PC-9 (cell line): ENCODE measurements at regions not wholly inside any gene's neighbourhood (a gene's known extent, or its start where the extent isn't known, plus 50 kb on each side); places are given as distances from the start of the nearest gene placed in this dataset.

ENCODE experiments used
- BruUV-seq: library from RNA; stranded (reverse); fragments of 400-500 nt; replicated peaks from 2 replicates; lab custom pipeline; 2021; lab: Mats Ljungman, UMichigan
- CTCF ChIA-PET: fragments of 300-600 bp; sonication (Branson Sonifier 250); formaldehyde crosslinking; loops from one replicate; lab custom pipeline; 2022; ENCODE audit warnings: antibody characterized with exemption; lab: Charles Lee
- POLR2A ChIA-PET: fragments of 300-600 bp; sonication (Branson Sonifier 250); formaldehyde crosslinking; loops from one replicate; lab custom pipeline; 2022; ENCODE audit warnings: antibody characterized with exemption; ENCODE audit not compliant: unreplicated experiment; lab: Charles Lee
- DNase-seq, 2 experiments: peaks; one replicate each; pipeline versions ENCODE4 v3.0.0 to v3.0.0-alpha.2; 2015 to 2022; ENCODE audit warnings: mixed read lengths in 1 of 2
- H2AFZ ChIP-seq: fragments of 200-600 bp; sonication (generic); 2 replicates; pipeline ENCODE4 v1.8.1; 2017; ENCODE audit warnings: antibody characterized with exemption
- H3F3A ChIP-seq: fragments of 200-600 bp; sonication (generic); 2 replicates; pipeline ENCODE4 v1.8.1; 2017; ENCODE audit warnings: antibody characterized with exemption, mild to moderate bottlenecking, low read depth; ENCODE audit not compliant: insufficient read depth
- H3K27ac ChIP-seq: fragments of 200-600 bp; sonication (generic); 2 replicates; pipeline ENCODE4 v1.6.1; 2016; ENCODE audit warnings: mixed run types
- H3K27me3 ChIP-seq: fragments of 200-600 bp; sonication (generic); 2 replicates; pipeline ENCODE4 v1.6.1; 2016; ENCODE audit warnings: low read depth, mixed run types; ENCODE audit not compliant: insufficient read depth
- H3K36me3 ChIP-seq: fragments of 200-600 bp; sonication (generic); 2 replicates; pipeline ENCODE4 v1.6.1; 2016; ENCODE audit warnings: low read depth, mixed run types
- H3K4me1 ChIP-seq: fragments of 200-600 bp; sonication (generic); replicated peaks from 2 replicates; pipeline ENCODE4 v1.6.1; 2016; ENCODE audit warnings: mixed run types; ENCODE audit not compliant: insufficient read depth
- H3K4me2 ChIP-seq: fragments of 200-600 bp; sonication (generic); 2 replicates; pipeline ENCODE4 v1.6.1; 2017; ENCODE audit warnings: mixed run types
- H3K4me3 ChIP-seq: fragments of 200-600 bp; sonication (generic); 2 replicates; pipeline ENCODE4 v1.6.1; 2016; ENCODE audit warnings: mixed run types
- H3K79me2 ChIP-seq: fragments of 200-600 bp; sonication (generic); 2 replicates; pipeline ENCODE4 v1.6.1; 2017; ENCODE audit warnings: low read depth, mixed run types
- H3K9me2 ChIP-seq: fragments of 200-600 bp; sonication (generic); 2 replicates; pipeline ENCODE4 v1.8.1; 2017; ENCODE audit warnings: mild to moderate bottlenecking; ENCODE audit not compliant: insufficient read depth
- H3K9me3 ChIP-seq: fragments of 200-600 bp; sonication (generic); 2 replicates; pipeline ENCODE4 v1.8.1; 2016; ENCODE audit warnings: low read depth; ENCODE audit not compliant: insufficient read depth
- H4K20me1 ChIP-seq: fragments of 200-600 bp; sonication (generic); 2 replicates; pipeline ENCODE4 v1.8.1; 2017; ENCODE audit not compliant: insufficient read depth
- CTCF ChIP-seq: fragments of 200-600 bp; sonication (generic); conservative IDR thresholded peaks from 2 replicates; pipeline ENCODE4 v1.6.1; 2017; ENCODE audit warnings: mixed run types, antibody characterized with exemption, mild to moderate bottlenecking, moderate library complexity
- EZH2 ChIP-seq: fragments of 200-600 bp; sonication (generic); IDR thresholded peaks from 2 replicates; pipeline ENCODE4 v1.8.0; 2017; ENCODE audit warnings: antibody characterized with exemption, low read depth
- intact Hi-C: fragments of 100-400 bp; cut with micrococcal nuclease; formaldehyde crosslinking; loops from one replicate; pipeline ENCODE4 v1.10.0; 2022; ENCODE audit not compliant: unreplicated experiment

GRCh38 chr7:15863951-15864625 lies 177.6 kb upstream of the MEOX2 start:
- DNase-seq = no peak
- no peaks in the 10 kb centered on the region for H3K36me3 ChIP-seq
- no peaks in the 10 kb centered on the region for H4K20me1 ChIP-seq
- intact Hi-C loops = no loop called here
- H3K27ac ChIP-seq = no peak overlapping the region
- ChIA-PET POLR2A (no interaction called here), CTCF (no interaction called here)
- no peaks in the 10 kb centered on the region for H3K9me3 ChIP-seq
- BruUV-seq = no TSS peak
- H3F3A ChIP-seq = no peaks in the 10 kb centered on the region
- no peaks in the 10 kb centered on the region for H3K4me1 ChIP-seq
- H3K9me2 ChIP-seq = no peaks in the 10 kb centered on the region; the same call in 1 of the 2 replicates
- H3K4me3 ChIP-seq = no peak overlapping the region
- no peak for TF ChIP-seq CTCF
- no peak for TF ChIP-seq EZH2
- no peaks in the 10 kb centered on the region for H3K27me3 ChIP-seq
- no peaks in the 10 kb centered on the region for H3K79me2 ChIP-seq
- H2AFZ ChIP-seq = no peak overlapping the region
- H3K4me2 ChIP-seq = no peak overlapping the region

DNA sequence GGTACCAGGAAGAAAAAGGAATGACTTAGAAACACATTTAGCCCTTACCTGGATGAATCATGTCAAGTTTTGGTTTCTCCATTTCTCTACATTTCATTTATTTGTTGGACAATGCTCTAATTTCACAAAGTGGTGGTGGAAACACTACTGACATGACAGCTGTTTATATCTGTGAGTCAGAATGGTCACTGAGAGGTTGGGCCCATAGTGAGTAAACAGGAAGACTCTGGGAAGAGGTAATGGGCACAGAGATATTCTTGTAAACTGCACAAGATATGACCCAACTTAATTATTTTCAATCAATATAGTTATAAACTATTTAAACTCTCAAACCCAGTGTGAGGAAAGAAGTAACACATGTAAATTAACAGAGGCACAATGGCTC lies 176.3 kb upstream of the MEOX2 start:
- no peaks in the 10 kb centered on the region for H3K36me3 ChIP-seq
- TF ChIP-seq CTCF (no peak), EZH2 (no peak)
- H3K9me3 ChIP-seq = no peaks in the 10 kb centered on the region
- no TSS peak for BruUV-seq
- no peak for DNase-seq
- H3K4me1 ChIP-seq = no peaks in the 10 kb centered on the region
- H3F3A ChIP-seq = no peaks in the 10 kb centered on the region
- no peaks in the 10 kb centered on the region for H4K20me1 ChIP-seq
- no peak overlapping the region for H3K27ac ChIP-seq
- H3K4me3 ChIP-seq = no peak overlapping the region
- intact Hi-C loops = no loop called here
- ChIA-PET POLR2A (no interaction called here), CTCF (no interaction called here)
- H3K9me2 ChIP-seq = no peaks in the 10 kb centered on the region; the same call in 1 of the 2 replicates
- no peak overlapping the region for H3K4me2 ChIP-seq
- no peak overlapping the region for H2AFZ ChIP-seq
- no peaks in the 10 kb centered on the region for H3K79me2 ChIP-seq
- H3K27me3 ChIP-seq = no peaks in the 10 kb centered on the region

- CTCF ChIA-PET = no interaction called here
- BruUV-seq = no TSS peak
- H3K27me3 ChIP-seq = no peaks in the 10 kb centered on the region
- no peaks in the 10 kb centered on the region for H3K36me3 ChIP-seq
- DNase-seq = no peak
- H4K20me1 ChIP-seq = no peaks in the 10 kb centered on the region
- H3K4me2 ChIP-seq = no peak overlapping the region
- intact Hi-C loops = no loop called here
- H3K4me1 ChIP-seq = no peaks in the 10 kb centered on the region
- TF ChIP-seq CTCF (no peak), EZH2 (no peak)
- POLR2A ChIA-PET = interaction anchor here (0.5 kb wide), 1 partner anchor 25 kb away, joined by 6 read pairs; no protein-coding TSS in a partner anchor
- H3K9me2 ChIP-seq = no peaks in the 10 kb centered on the region; the same call in 1 of the 2 replicates
- H2AFZ ChIP-seq = no peak overlapping the region
- H3K79me2 ChIP-seq = no peaks in the 10 kb centered on the region
- H3K4me3 ChIP-seq = no peak overlapping the region
- H3K27ac ChIP-seq = no peak overlapping the region
- H3K9me3 ChIP-seq = no peaks in the 10 kb centered on the region
- H3F3A ChIP-seq = no peaks in the 10 kb centered on the region
Observed at GRCh38 chr7:15862016-15862780, 175.7 kb upstream of the MEOX2 start.
